HepG2 (cell line): ENCODE measurements at regions not wholly inside any gene's neighbourhood (a gene's known extent, or its start where the extent isn't known, plus 50 kb on each side); places are given as distances from the start of the nearest gene placed in this dataset.

Source experiments
- ATAC-seq: fragments of 200-7000 bp; cut with Tn5 transposase; 3 replicates; pipeline ENCODE4 v1.9.1; 2020; ENCODE audit warnings: mild to moderate bottlenecking, moderate library complexity
- BruUV-seq: library from RNA; stranded (reverse); fragments of 400-500 nt; replicated peaks from 2 replicates; lab custom pipeline; 2021; lab: Mats Ljungman, UMichigan
- CTCF ChIA-PET: fragments of 300-600 bp; formaldehyde crosslinking; extraction: SDS; loops from one replicate; lab custom pipeline; 2021; ENCODE audit warnings: low total read pairs, inconsistent platforms, low intra/inter-chr PET ratio; lab: Yijun Ruan, JAX
- POLR2A ChIA-PET: fragments of 350-600 bp; sonication (Branson Sonifier 250); formaldehyde crosslinking; loops from one replicate; lab custom pipeline; 2020; ENCODE audit warnings: antibody characterized with exemption, inconsistent platforms; lab: Yijun Ruan, JAX
- DNase-seq: peaks from one replicate; pipeline ENCODE4 v3.0.0-alpha.2; 2015; ENCODE audit warnings: low spot score
- FAIRE-seq: peaks from 3 replicates; lab custom pipeline; 2011; peaks lifted over from hg19 to GRCh38; lab: Jason Lieb, UNC
- H2AFZ ChIP-seq: one replicate; pipeline ENCODE4 v1.6.1; 2011; ENCODE audit warnings: low read length, inconsistent platforms
- H3K27ac ChIP-seq: fragments of 300-600 bp; 3 replicates; pipeline ENCODE4 v1.8.0; 2011; ENCODE audit warnings: mixed run types, mild to moderate bottlenecking, mixed read lengths, low read length, inconsistent platforms; ENCODE audit not compliant: insufficient read depth; ENCODE audit errors: extremely low read length
- H3K27me3 ChIP-seq, 2 experiments: fragments of 200-600 bp in 1 of 2; 2 replicates in 1 of 2; 3 replicates in 1 of 2; pipeline versions ENCODE4 v1.6.0 to v1.8.0; 2011; ENCODE audit warnings: low read length in 2 of 2, mild to moderate bottlenecking in 2 of 2, moderate library complexity in 2 of 2, inconsistent platforms in 1 of 2; ENCODE audit not compliant: insufficient read depth in 2 of 2, control insufficient read depth in 1 of 2
- H3K36me3 ChIP-seq, 2 experiments: fragments of 200-600 bp in 1 of 2; replicated peaks in 1 of 2; 2 replicates in 1 of 2; 3 replicates in 1 of 2; pipeline versions ENCODE4 v1.5.1 to v1.8.0; 2011; ENCODE audit warnings: low read length in 2 of 2, inconsistent platforms in 1 of 2; ENCODE audit not compliant: insufficient read depth in 2 of 2, control insufficient read depth in 1 of 2
- H3K4me1 ChIP-seq: 2 replicates; pipeline ENCODE4 v1.5.1; 2012; ENCODE audit warnings: low read length, inconsistent platforms; ENCODE audit not compliant: insufficient read depth
- H3K4me2 ChIP-seq: 2 replicates; pipeline ENCODE4 v1.6.0; 2011; ENCODE audit warnings: low read depth, low read length, inconsistent platforms
- H3K4me3 ChIP-seq, 3 experiments: fragments of 200-600 bp in 1 of 3; sonication (generic), shearing (Covaris generic) in 1 of 3; replicated peaks in 1 of 3; 2 replicates each; pipeline ENCODE4 v1.5.1; 2011 to 2016; ENCODE audit warnings: low read length in 3 of 3, inconsistent platforms in 2 of 3, low read depth in 2 of 3, mild to moderate bottlenecking in 2 of 3, control low read depth in 1 of 3, mixed read lengths in 1 of 3; ENCODE audit not compliant: insufficient read depth in 1 of 3
- H3K79me2 ChIP-seq: one replicate; pipeline ENCODE4 v1.6.1; 2011; ENCODE audit warnings: low read length, inconsistent platforms; ENCODE audit not compliant: insufficient read depth
- H3K9ac ChIP-seq: 2 replicates; pipeline ENCODE4 v1.6.0; 2011; ENCODE audit warnings: mild to moderate bottlenecking, low read depth, low read length, inconsistent platforms; ENCODE audit not compliant: insufficient read depth
- H3K9me3 ChIP-seq: 2 replicates; pipeline ENCODE4 v1.5.1; 2012; ENCODE audit warnings: mild to moderate bottlenecking, low read length
- H4K20me1 ChIP-seq: 2 replicates; pipeline ENCODE4 v1.6.0; 2011; ENCODE audit warnings: inconsistent platforms, mild to moderate bottlenecking, low read length, moderate library complexity; ENCODE audit not compliant: insufficient read depth
- BRF2 ChIP-seq: sonication (generic); formaldehyde crosslinking; IDR thresholded peaks from 2 replicates; pipeline ENCODE4 v1.8.1; 2022; ENCODE audit warnings: mild to moderate bottlenecking, missing genetic modification reagents
- ETV5 ChIP-seq: IDR thresholded peaks from 2 replicates; pipeline ENCODE4 v1.6.1; 2018; ENCODE audit warnings: missing biosample characterization, missing genetic modification reagents, inconsistent platforms, borderline replicate concordance
- ETV6 ChIP-seq: sonication (generic); formaldehyde crosslinking; conservative IDR thresholded peaks from 2 replicates; pipeline ENCODE4 v1.4.0; 2020; ENCODE audit warnings: missing genetic modification reagents
- FOXK1 ChIP-seq: sonication (generic); formaldehyde crosslinking; IDR thresholded peaks from 2 replicates; pipeline ENCODE4 v1.4.0; 2020; ENCODE audit warnings: low read depth, missing genetic modification reagents, borderline replicate concordance
- FOXP1 ChIP-seq, 2 experiments: fragments of 450-650 bp in 1 of 2; IDR thresholded peaks; 2 replicates each; pipeline ENCODE4 v1.6.1; 2017 to 2018; ENCODE audit warnings: antibody characterized with exemption in 1 of 2
- GLMP ChIP-seq: sonication (generic); formaldehyde crosslinking; IDR thresholded peaks from 2 replicates; pipeline ENCODE4 v1.9.0; 2021; ENCODE audit warnings: missing genetic modification reagents, mild to moderate bottlenecking, borderline replicate concordance
- HBP1 ChIP-seq: IDR thresholded peaks from 2 replicates; pipeline ENCODE4 v1.6.1; 2016; ENCODE audit warnings: low read depth, control low read depth
- HES4 ChIP-seq: sonication (generic); formaldehyde crosslinking; IDR thresholded peaks from 2 replicates; pipeline ENCODE4 v1.9.0; 2021; ENCODE audit warnings: mild to moderate bottlenecking, missing genetic modification reagents, borderline replicate concordance
- KMT2A ChIP-seq: sonication (generic); formaldehyde crosslinking; IDR thresholded peaks from 2 replicates; pipeline ENCODE4 v1.4.0; 2020; ENCODE audit warnings: missing genetic modification reagents
- NFAT5 ChIP-seq: sonication (generic); formaldehyde crosslinking; IDR thresholded peaks from 2 replicates; pipeline ENCODE4 v1.4.0; 2020; ENCODE audit warnings: missing genetic modification reagents
- REXO4 ChIP-seq: sonication (generic); formaldehyde crosslinking; IDR thresholded peaks from 2 replicates; pipeline ENCODE4 v1.8.0; 2022; ENCODE audit warnings: missing genetic modification reagents, mild to moderate bottlenecking, borderline replicate concordance
- THAP7 ChIP-seq: sonication (generic); formaldehyde crosslinking; IDR thresholded peaks from 2 replicates; pipeline ENCODE4 v1.8.1; 2023; ENCODE audit warnings: mild to moderate bottlenecking, missing genetic modification reagents
- ZFY ChIP-seq: sonication (generic); formaldehyde crosslinking; IDR thresholded peaks from 2 replicates; pipeline ENCODE4 v1.4.0; 2020; ENCODE audit warnings: missing genetic modification reagents
- ZKSCAN5 ChIP-seq: sonication (generic); formaldehyde crosslinking; IDR thresholded peaks from 2 replicates; pipeline ENCODE4 v1.5.1; 2020; ENCODE audit warnings: mild to moderate bottlenecking, missing genetic modification reagents
- ZNF136 ChIP-seq: sonication (generic); formaldehyde crosslinking; IDR thresholded peaks from 2 replicates; pipeline ENCODE4 v1.8.1; 2022; ENCODE audit warnings: low read depth, mild to moderate bottlenecking, moderate library complexity, missing genetic modification reagents
- ZNF432 ChIP-seq: sonication (generic); formaldehyde crosslinking; IDR thresholded peaks from 2 replicates; pipeline ENCODE4 v1.5.0; 2020; ENCODE audit warnings: missing genetic modification reagents, mild to moderate bottlenecking, borderline replicate concordance
- ZNF792 ChIP-seq: IDR thresholded peaks from 2 replicates; pipeline ENCODE4 v1.6.1; 2016
- WGBS: methylation state at CpG from one replicate; pipeline ENCODE4 v1.1.6; 2017; ENCODE audit warnings: low lambda C conversion rate; 5-methylcytosine and 5-hydroxymethylcytosine counted together
- in situ Hi-C: cut with HindIII; loops from 2 replicates; pipeline ENCODE4 v1.10.0; 2017; ENCODE audit warnings: low pct_unique_long_range_greater_than_20kb; ENCODE audit not compliant: extremely low pct_ligation_motif_present
- intact Hi-C: fragments of 100-400 bp; cut with micrococcal nuclease; formaldehyde crosslinking; loops from one replicate; pipeline ENCODE4 v1.10.0; 2022; ENCODE audit not compliant: unreplicated experiment

- POLR2A ChIA-PET: no interaction called here
- Histone ChIP-seq H3K79me2 (no peaks in the 10 kb centered on the region), H3K9me3 (no peaks in the 10 kb centered on the region), H3K4me2 (no peak overlapping the region), H3K36me3 (no peaks in the 10 kb centered on the region), H3K4me1 (no peaks in the 10 kb centered on the region), H3K27ac (no peak overlapping the region), H3K9ac (no peak overlapping the region), H3K4me3 (no peak overlapping the region), H4K20me1 (no peaks in the 10 kb centered on the region), H3K27me3 (no peaks in the 10 kb centered on the region), H2AFZ (no peak overlapping the region)
- CTCF ChIA-PET: no interaction called here
- no peak for DNase-seq
- no peak for TF ChIP-seq ETV5
- no peak for TF ChIP-seq ZFY (CRISPR knock-in tag)
- TF ChIP-seq GLMP: no peak
- TF ChIP-seq ZNF792 (CRISPR knock-in tag): no peak
- no peak for TF ChIP-seq ZNF136 (CRISPR knock-in tag)
- no peak for TF ChIP-seq FOXK1
- no peak for TF ChIP-seq REXO4 (CRISPR knock-in tag)
- no peak for TF ChIP-seq FOXP1 (IDR thresholded peaks at IDR 0.05)
- TF ChIP-seq FOXP1 (CRISPR knock-in tag; IDR thresholded peaks at IDR 0.05): no peak
- no peak for TF ChIP-seq BRF2 (CRISPR knock-in tag)
- no peak for TF ChIP-seq HES4
- TF ChIP-seq HBP1 (CRISPR knock-in tag): no peak
- TF ChIP-seq THAP7 (CRISPR knock-in tag): no peak
- TF ChIP-seq KMT2A (CRISPR knock-in tag): no peak
- no peak for TF ChIP-seq NFAT5 (CRISPR knock-in tag)
- no peak for TF ChIP-seq ZKSCAN5
- no peak for TF ChIP-seq ETV6 (CRISPR knock-in tag)
- TF ChIP-seq ZNF432: no peak
- intact Hi-C loops: no loop called here
- FAIRE-seq: no peak
- 36% methylated on average over 3 of the region's 3 CpGs for WGBS
- no TSS peak for BruUV-seq
- in situ Hi-C loops: no loop called here
- ATAC-seq: no peak
Observed at GRCh38 chr2:140177086-140177485, 1396.9 kb upstream of the NXPH2 start.
